GM23248 (cell line): ENCODE measurements at regions not wholly inside any gene's neighbourhood (a gene's known extent, or its start where the extent isn't known, plus 50 kb on each side); places are given as distances from the start of the nearest gene placed in this dataset.

Experiments used
- EZH2 ChIP-seq: fragments of 200-600 bp; sonication (generic); IDR thresholded peaks from 2 replicates; pipeline ENCODE4 v1.6.1; 2018; ENCODE audit warnings: antibody characterized with exemption, mild to moderate bottlenecking; ENCODE audit not compliant: insufficient read depth, poor library complexity, severe bottlenecking
- EZH2phosphoT487 ChIP-seq: fragments of 200-600 bp; sonication (generic); IDR thresholded peaks from 2 replicates; pipeline ENCODE4 v1.6.1; 2018; ENCODE audit warnings: antibody characterized with exemption, moderate library complexity, mild to moderate bottlenecking, low read depth; ENCODE audit not compliant: insufficient read depth

DNA sequence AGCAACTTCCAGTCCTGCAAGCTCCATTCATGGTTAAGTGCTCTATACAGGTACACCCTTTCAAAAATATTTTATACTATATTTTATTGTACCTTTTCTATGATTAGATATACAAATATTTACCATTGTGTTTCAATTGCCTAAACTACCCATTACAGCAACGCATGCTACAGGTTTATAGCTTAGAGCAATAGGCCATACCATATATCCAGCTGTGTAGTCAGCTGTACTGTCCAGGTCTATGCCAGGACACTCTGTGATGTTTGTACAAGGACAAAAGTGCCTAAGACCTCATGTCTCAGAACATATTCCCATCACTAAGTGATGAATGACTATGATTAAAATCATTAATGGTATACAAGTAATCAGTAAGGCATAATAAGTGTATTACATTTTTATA is 368.7 kb downstream of the CMPK2 start:
- TF ChIP-seq EZH2phosphoT487 (no peak), EZH2 (no peak)
